ENCODE measurements at regions not wholly inside any gene's neighbourhood (a gene's known extent, or its start where the extent isn't known, plus 50 kb on each side); places are given as distances from the start of the nearest gene placed in this dataset.

DNA sequence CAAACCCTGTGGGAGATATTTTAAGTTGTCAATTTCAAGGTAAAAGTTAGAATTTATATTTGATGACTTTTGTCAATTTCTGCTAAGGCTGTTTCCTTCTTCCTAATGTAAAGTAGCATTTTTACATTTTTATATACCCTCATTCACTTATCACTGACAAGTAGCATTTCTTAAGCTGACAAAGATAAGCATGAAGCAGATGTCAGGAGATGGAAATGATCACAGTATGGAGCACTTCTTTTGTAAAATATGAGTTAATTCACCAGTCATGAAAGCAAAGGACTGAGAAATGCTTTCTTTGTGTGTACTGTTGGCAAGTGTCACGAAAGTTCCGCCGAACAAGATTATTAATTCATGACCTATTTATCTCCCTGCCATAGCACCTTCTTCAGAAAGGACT is 503.9 kb downstream of the DNAJB9 start:
- DNase-seq: no peak
- no peak overlapping the region for H3K27ac Mint-ChIP-seq (ENCODE audit: unreplicated experiment)
- intact Hi-C loops (cut with micrococcal nuclease; ENCODE audit: unreplicated experiment): no loop called here
- peaks cover 7% of the 10 kb centered on the region for H3K9me3 Mint-ChIP-seq (ENCODE audit: low read depth, unreplicated experiment)
- TF ChIP-seq, protein P1, sequence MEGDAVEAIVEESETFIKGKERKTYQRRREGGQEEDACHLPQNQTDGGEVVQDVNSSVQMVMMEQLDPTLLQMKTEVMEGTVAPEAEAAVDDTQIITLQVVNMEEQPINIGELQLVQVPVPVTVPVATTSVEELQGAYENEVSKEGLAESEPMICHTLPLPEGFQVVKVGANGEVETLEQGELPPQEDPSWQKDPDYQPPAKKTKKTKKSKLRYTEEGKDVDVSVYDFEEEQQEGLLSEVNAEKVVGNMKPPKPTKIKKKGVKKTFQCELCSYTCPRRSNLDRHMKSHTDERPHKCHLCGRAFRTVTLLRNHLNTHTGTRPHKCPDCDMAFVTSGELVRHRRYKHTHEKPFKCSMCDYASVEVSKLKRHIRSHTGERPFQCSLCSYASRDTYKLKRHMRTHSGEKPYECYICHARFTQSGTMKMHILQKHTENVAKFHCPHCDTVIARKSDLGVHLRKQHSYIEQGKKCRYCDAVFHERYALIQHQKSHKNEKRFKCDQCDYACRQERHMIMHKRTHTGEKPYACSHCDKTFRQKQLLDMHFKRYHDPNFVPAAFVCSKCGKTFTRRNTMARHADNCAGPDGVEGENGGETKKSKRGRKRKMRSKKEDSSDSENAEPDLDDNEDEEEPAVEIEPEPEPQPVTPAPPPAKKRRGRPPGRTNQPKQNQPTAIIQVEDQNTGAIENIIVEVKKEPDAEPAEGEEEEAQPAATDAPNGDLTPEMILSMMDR (IDR thresholded peaks at IDR 0.05; ENCODE audit: unreplicated experiment): no peak
- H3K27me3 Mint-ChIP-seq (ENCODE audit: unreplicated experiment): no peaks in the 10 kb centered on the region
- CTCF ChIA-PET: no interaction called here
- H3K36me3 Mint-ChIP-seq (ENCODE audit: insufficient read depth, unreplicated experiment): no peaks in the 10 kb centered on the region
- no TSS peak for BruUV-seq (replicated peaks)
- no peaks in the 10 kb centered on the region for H3K4me1 Mint-ChIP-seq (ENCODE audit: low read depth, unreplicated experiment)
- H3K4me3 Mint-ChIP-seq (ENCODE audit: low read depth, unreplicated experiment): no peak overlapping the region

DNA sequence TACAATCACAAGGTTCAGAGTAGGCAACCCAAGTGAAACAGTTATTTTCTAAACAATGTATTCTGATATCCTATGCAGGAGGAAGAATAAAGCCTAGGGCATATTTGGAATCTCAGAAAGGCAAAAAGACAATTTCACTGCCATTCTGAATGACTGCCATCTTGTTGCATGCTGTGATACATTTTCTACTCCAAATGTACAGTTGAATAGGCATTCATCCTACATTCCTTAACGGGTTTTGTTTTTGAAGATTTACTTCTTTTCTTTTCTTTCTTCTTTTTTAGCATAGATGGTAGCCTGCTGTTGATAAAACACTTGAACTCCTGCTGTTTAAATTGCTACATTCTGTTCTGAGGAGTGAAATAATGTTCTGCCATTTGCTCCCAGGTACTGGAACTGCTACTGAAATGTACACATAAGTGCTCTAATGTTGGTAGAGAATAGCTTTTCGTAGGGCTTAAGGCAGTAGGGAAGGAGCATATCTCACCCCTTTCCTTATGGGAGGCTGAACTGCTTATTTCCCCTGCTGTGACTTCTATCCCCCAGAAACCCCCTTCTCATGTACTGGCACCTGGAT is 506.8 kb downstream of the DNAJB9 start:
- no peak overlapping the region for H3K4me3 Mint-ChIP-seq (ENCODE audit: low read depth, unreplicated experiment)
- H3K9me3 Mint-ChIP-seq (ENCODE audit: low read depth, unreplicated experiment): peaks cover 6% of the 10 kb centered on the region
- CTCF ChIA-PET: no interaction called here
- TF ChIP-seq, protein P1 (IDR thresholded peaks at IDR 0.05; ENCODE audit: unreplicated experiment): no peak
- BruUV-seq (replicated peaks): no TSS peak
- intact Hi-C loops (cut with micrococcal nuclease; ENCODE audit: unreplicated experiment): no loop called here
- H3K4me1 Mint-ChIP-seq (ENCODE audit: low read depth, unreplicated experiment): no peaks in the 10 kb centered on the region
- DNase-seq: no peak
- H3K36me3 Mint-ChIP-seq (ENCODE audit: insufficient read depth, unreplicated experiment): no peaks in the 10 kb centered on the region
- no peak overlapping the region for H3K27ac Mint-ChIP-seq (ENCODE audit: unreplicated experiment)
- H3K27me3 Mint-ChIP-seq (ENCODE audit: unreplicated experiment): no peaks in the 10 kb centered on the region

DNA sequence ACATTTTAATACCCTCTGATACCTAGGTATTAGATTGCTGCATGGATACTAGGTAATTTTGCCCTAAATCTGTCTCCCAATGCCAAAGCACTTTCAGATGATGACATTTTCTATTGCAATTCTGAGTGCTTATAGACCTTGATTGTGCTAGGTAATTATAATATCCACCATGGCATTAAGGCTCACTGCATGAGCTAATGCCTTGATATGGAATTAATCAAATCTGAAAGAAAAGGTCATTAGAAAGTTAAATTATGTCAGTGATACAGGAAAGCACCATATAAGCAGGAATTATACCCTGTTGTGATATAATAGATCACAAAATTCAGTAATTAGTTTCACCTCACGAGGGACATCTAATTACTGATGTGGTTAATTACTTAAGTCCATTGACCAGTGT is 521.4 kb downstream of the DNAJB9 start:
- H3K4me1 Mint-ChIP-seq (ENCODE audit: low read depth, unreplicated experiment): no peaks in the 10 kb centered on the region
- peaks cover 9% of the 10 kb centered on the region for H3K9me3 Mint-ChIP-seq (ENCODE audit: low read depth, unreplicated experiment)
- CTCF ChIA-PET: no interaction called here
- no peaks in the 10 kb centered on the region for H3K27me3 Mint-ChIP-seq (ENCODE audit: unreplicated experiment)
- H3K36me3 Mint-ChIP-seq (ENCODE audit: insufficient read depth, unreplicated experiment): no peaks in the 10 kb centered on the region
- H3K27ac Mint-ChIP-seq (ENCODE audit: unreplicated experiment): no peak overlapping the region
- intact Hi-C loops (cut with micrococcal nuclease; ENCODE audit: unreplicated experiment): no loop called here
- TF ChIP-seq, protein P1 (IDR thresholded peaks at IDR 0.05; ENCODE audit: unreplicated experiment): no peak
- no peak overlapping the region for H3K4me3 Mint-ChIP-seq (ENCODE audit: low read depth, unreplicated experiment)
- BruUV-seq (replicated peaks): no TSS peak
- DNase-seq: no peak

DNA sequence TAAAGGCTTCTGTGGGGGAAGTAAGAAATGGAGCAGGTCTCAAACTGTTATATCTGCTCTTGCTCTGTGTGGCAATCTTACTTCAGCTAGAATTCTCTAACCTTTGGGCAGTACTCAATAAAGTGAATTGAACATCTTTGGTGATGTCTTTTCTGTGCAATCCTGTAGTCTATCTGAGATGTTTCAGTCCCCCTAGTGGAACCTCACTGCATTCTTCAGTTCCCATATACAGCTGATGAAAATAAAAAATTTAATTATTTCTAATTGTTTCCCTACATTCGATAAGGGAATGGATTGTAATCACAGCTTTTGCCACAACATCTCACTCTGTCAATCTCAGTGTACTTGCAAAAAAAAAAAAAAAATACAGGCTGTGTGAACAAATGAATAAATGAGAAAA is 522.6 kb downstream of the DNAJB9 start:
- no peak overlapping the region for H3K4me3 Mint-ChIP-seq (ENCODE audit: low read depth, unreplicated experiment)
- CTCF ChIA-PET: no interaction called here
- H3K9me3 Mint-ChIP-seq (ENCODE audit: low read depth, unreplicated experiment): peaks cover 6% of the 10 kb centered on the region
- intact Hi-C loops (cut with micrococcal nuclease; ENCODE audit: unreplicated experiment): no loop called here
- no peaks in the 10 kb centered on the region for H3K27me3 Mint-ChIP-seq (ENCODE audit: unreplicated experiment)
- no peaks in the 10 kb centered on the region for H3K36me3 Mint-ChIP-seq (ENCODE audit: insufficient read depth, unreplicated experiment)
- BruUV-seq (replicated peaks): no TSS peak
- DNase-seq: no peak
- TF ChIP-seq, protein P1 (IDR thresholded peaks at IDR 0.05; ENCODE audit: unreplicated experiment): no peak
- no peaks in the 10 kb centered on the region for H3K4me1 Mint-ChIP-seq (ENCODE audit: low read depth, unreplicated experiment)
- H3K27ac Mint-ChIP-seq (ENCODE audit: unreplicated experiment): no peak overlapping the region
